Fibroblast of lung (primary cell): ENCODE measurements at regions not wholly inside any gene's neighbourhood (a gene's known extent, or its start where the extent isn't known, plus 50 kb on each side); places are given as distances from the start of the nearest gene placed in this dataset.

ENCODE experiments used
- DNase-seq, 2 donors: peaks; one replicate each; pipeline versions ENCODE4 v3.0.0 to v3.0.0-alpha.2; 2010; ENCODE audit warnings: low read depth in 2 of 2
- H2AFZ ChIP-seq: 2 replicates; pipeline ENCODE4 v1.5.1; 2012; ENCODE audit warnings: low read length, control low read depth, inconsistent platforms
- H3K27ac ChIP-seq: 2 replicates; pipeline ENCODE4 v1.5.1; 2011; ENCODE audit warnings: low read length, control low read depth; ENCODE audit not compliant: insufficient read depth
- H3K27me3 ChIP-seq: 2 replicates; pipeline ENCODE4 v1.5.1; 2011; ENCODE audit warnings: mild to moderate bottlenecking, low read length; ENCODE audit not compliant: control insufficient read depth, insufficient read depth
- H3K36me3 ChIP-seq: 2 replicates; pipeline ENCODE4 v1.5.1; 2011; ENCODE audit warnings: low read length; ENCODE audit not compliant: control insufficient read depth, insufficient read depth
- H3K4me1 ChIP-seq: 2 replicates; pipeline ENCODE4 v1.5.1; 2011; ENCODE audit warnings: low read length; ENCODE audit not compliant: control insufficient read depth, insufficient read depth; ENCODE audit errors: extremely low read depth
- H3K4me2 ChIP-seq: 2 replicates; pipeline ENCODE4 v1.5.1; 2011; ENCODE audit warnings: low read length, control low read depth; ENCODE audit not compliant: insufficient read depth; ENCODE audit errors: extremely low read depth
- H3K4me3 ChIP-seq, 4 experiments: fragments of 200-600 bp in 1 of 4; sonication (generic) in 1 of 4; replicated peaks in 1 of 4; 2 replicates each; pipeline ENCODE4 v1.5.1; 2011 to 2016; ENCODE audit warnings: low read length in 4 of 4, low read depth in 3 of 4, mild to moderate bottlenecking in 3 of 4, control low read depth in 2 of 4, inconsistent platforms in 1 of 4, mixed read lengths in 1 of 4; ENCODE audit not compliant: insufficient read depth in 1 of 4; ENCODE audit errors: control extremely low read depth in 1 of 4
- H3K79me2 ChIP-seq: 2 replicates; pipeline ENCODE4 v1.5.1; 2012; ENCODE audit warnings: mild to moderate bottlenecking, low read length, inconsistent platforms; ENCODE audit not compliant: control insufficient read depth, insufficient read depth
- H3K9ac ChIP-seq: 2 replicates; pipeline ENCODE4 v1.5.1; 2011; ENCODE audit warnings: mild to moderate bottlenecking, low read length, control low read depth; ENCODE audit not compliant: insufficient read depth
- H3K9me3 ChIP-seq: 2 replicates; pipeline ENCODE4 v1.5.1; 2012; ENCODE audit warnings: low read depth, low read length; ENCODE audit not compliant: control insufficient read depth, insufficient read depth
- H4K20me1 ChIP-seq: 2 replicates; pipeline ENCODE4 v1.5.1; 2011; ENCODE audit warnings: low read length; ENCODE audit not compliant: control insufficient read depth, insufficient read depth; ENCODE audit errors: extremely low read depth
- CTCF ChIP-seq, 2 donors: IDR thresholded peaks in 1 of 2; conservative IDR thresholded peaks in 1 of 2; 1 replicate in 1 of 2; 2 replicates in 1 of 2; pipeline ENCODE4 v1.5.1; 2011 to 2012; ENCODE audit warnings: low read length in 2 of 2, control low read depth in 1 of 2, inconsistent platforms in 1 of 2, low read depth in 1 of 2, mild to moderate bottlenecking in 1 of 2
- EZH2 ChIP-seq: IDR thresholded peaks from 2 replicates; pipeline ENCODE4 v1.5.1; 2012; ENCODE audit warnings: low read length, control low read depth, mild to moderate bottlenecking; ENCODE audit errors: missing control alignments

GRCh38 chr3:152609891-152610290 is 225.0 kb upstream of the P2RY1 start:
- Histone ChIP-seq H3K4me1 (no peaks in the 10 kb centered on the region), H3K79me2 (no peaks in the 10 kb centered on the region), H3K4me3 (no peak overlapping the region), H3K36me3 (no peaks in the 10 kb centered on the region), H3K9me3 (no peaks in the 10 kb centered on the region), H4K20me1 (no peaks in the 10 kb centered on the region), H3K27ac (no peak overlapping the region), H3K4me2 (no peak overlapping the region), H3K9ac (no peak overlapping the region), H3K27me3 (no peaks in the 10 kb centered on the region), H2AFZ (no peak overlapping the region)
- TF ChIP-seq EZH2 (no peak), CTCF (conservative IDR thresholded peaks at IDR 0.05 in 1 of 2, IDR thresholded peaks at IDR 0.05 in 1 of 2; ENCODE audit: low read depth in 1 of 2, low read length in 2 of 2) (no peak)
- DNase-seq = no peak

- TF ChIP-seq EZH2 (no peak), CTCF (conservative IDR thresholded peaks at IDR 0.05 in 1 of 2, IDR thresholded peaks at IDR 0.05 in 1 of 2; ENCODE audit: low read depth in 1 of 2, low read length in 2 of 2) (no peak)
- H3K27ac ChIP-seq = no peak overlapping the region
- no peak overlapping the region for H3K4me3 ChIP-seq
- no peaks in the 10 kb centered on the region for H3K79me2 ChIP-seq
- no peak overlapping the region for H3K4me2 ChIP-seq
- H3K27me3 ChIP-seq = no peaks in the 10 kb centered on the region
- no peaks in the 10 kb centered on the region for H3K36me3 ChIP-seq
- no peak overlapping the region for H2AFZ ChIP-seq
- DNase-seq = no peak
- no peaks in the 10 kb centered on the region for H4K20me1 ChIP-seq
- H3K9ac ChIP-seq = no peak overlapping the region
- no peaks in the 10 kb centered on the region for H3K4me1 ChIP-seq
- H3K9me3 ChIP-seq = no peaks in the 10 kb centered on the region
Observed at GRCh38 chr3:152610622-152611021, 224.3 kb upstream of the P2RY1 start.

GRCh38 chr3:152611905-152612304 is 223.0 kb upstream of the P2RY1 start:
- no peaks in the 10 kb centered on the region for H3K4me1 ChIP-seq
- no peaks in the 10 kb centered on the region for H4K20me1 ChIP-seq
- H3K9ac ChIP-seq = no peak overlapping the region
- no peak overlapping the region for H2AFZ ChIP-seq
- H3K27ac ChIP-seq = no peak overlapping the region
- H3K36me3 ChIP-seq = no peaks in the 10 kb centered on the region
- H3K4me2 ChIP-seq = no peak overlapping the region
- no peak for TF ChIP-seq CTCF (conservative IDR thresholded peaks at IDR 0.05 in 1 of 2, IDR thresholded peaks at IDR 0.05 in 1 of 2; ENCODE audit: low read depth in 1 of 2, low read length in 2 of 2)
- TF ChIP-seq EZH2 = no peak
- H3K9me3 ChIP-seq = no peaks in the 10 kb centered on the region
- no peaks in the 10 kb centered on the region for H3K27me3 ChIP-seq
- no peaks in the 10 kb centered on the region for H3K79me2 ChIP-seq
- no peak for DNase-seq
- no peak overlapping the region for H3K4me3 ChIP-seq
